C4-2B (cell line): ENCODE measurements at regions not wholly inside any gene's neighbourhood (a gene's known extent, or its start where the extent isn't known, plus 50 kb on each side); places are given as distances from the start of the nearest gene placed in this dataset.

Experiments used
- ZFX ChIP-seq: fragments of 450-650 bp; IDR thresholded peaks from 2 replicates; pipeline ENCODE4 v1.6.1; 2017
- TF ChIP-seq, protein P1 (sequence below): fragments of 450-650 bp; conservative IDR thresholded peaks from 2 replicates; pipeline ENCODE4 v1.5.1; 2017; ENCODE audit warnings: mild to moderate bottlenecking

DNA sequence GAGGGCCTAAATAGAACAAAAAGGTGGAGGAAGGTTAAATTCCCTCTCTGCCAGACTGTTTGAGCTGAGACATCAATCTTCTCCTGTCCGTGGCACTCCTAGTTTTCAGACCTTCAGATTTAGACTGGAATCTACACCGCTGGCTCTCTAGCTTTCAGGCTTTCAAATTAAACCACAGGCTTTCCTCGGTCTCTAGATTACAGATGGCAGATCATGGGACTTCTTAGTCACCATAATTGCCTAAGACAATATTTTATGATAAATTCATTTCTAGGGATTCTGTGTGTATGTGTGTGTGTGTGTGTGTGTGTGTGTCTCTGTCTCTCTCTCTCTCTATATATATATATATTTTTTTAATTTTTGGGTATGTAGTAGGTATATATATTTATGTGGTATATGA lies 428.7 kb downstream of the PLA2G4A start:
- TF ChIP-seq, protein P1, sequence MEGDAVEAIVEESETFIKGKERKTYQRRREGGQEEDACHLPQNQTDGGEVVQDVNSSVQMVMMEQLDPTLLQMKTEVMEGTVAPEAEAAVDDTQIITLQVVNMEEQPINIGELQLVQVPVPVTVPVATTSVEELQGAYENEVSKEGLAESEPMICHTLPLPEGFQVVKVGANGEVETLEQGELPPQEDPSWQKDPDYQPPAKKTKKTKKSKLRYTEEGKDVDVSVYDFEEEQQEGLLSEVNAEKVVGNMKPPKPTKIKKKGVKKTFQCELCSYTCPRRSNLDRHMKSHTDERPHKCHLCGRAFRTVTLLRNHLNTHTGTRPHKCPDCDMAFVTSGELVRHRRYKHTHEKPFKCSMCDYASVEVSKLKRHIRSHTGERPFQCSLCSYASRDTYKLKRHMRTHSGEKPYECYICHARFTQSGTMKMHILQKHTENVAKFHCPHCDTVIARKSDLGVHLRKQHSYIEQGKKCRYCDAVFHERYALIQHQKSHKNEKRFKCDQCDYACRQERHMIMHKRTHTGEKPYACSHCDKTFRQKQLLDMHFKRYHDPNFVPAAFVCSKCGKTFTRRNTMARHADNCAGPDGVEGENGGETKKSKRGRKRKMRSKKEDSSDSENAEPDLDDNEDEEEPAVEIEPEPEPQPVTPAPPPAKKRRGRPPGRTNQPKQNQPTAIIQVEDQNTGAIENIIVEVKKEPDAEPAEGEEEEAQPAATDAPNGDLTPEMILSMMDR, result no peak
- TF ChIP-seq ZFX, result no peak
